NCI-H748 (cell line): ENCODE measurements at regions not wholly inside any gene's neighbourhood (a gene's known extent, or its start where the extent isn't known, plus 50 kb on each side); places are given as distances from the start of the nearest gene placed in this dataset.
A peak's percentile ranks its signal among the peaks of the same experiment; 100 is the strongest.
"Not testable (repeated sequence)": the region's sequence is repeated elsewhere in the genome, so short reads cannot be mapped to it uniquely, and the experiment has no call there.

Experiments
- DNase-seq: peaks from one replicate; lab custom pipeline; 2025; ENCODE audit not compliant: unreplicated experiment; lab: John Stamatoyannopoulos, UW

DNA sequence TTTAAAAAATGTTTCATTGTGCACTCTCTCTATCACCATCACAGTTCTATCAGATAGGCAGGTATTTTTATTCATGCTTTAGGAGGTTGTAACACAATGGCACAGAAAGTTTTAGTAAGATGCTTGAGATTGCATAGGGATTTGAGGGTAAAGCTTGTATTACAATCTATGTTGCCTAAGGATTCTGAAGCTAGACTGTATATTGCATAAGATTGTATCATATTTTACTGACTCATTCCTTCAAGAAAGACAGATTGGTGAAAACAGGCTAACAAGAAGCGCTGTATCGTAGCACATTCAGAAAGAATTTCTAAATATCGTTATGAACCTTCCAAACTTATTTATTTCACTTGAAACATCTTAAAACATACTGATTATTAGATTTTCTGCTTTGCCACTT lies 577.7 kb downstream of the EBF1 start:
- no peak for DNase-seq

DNA sequence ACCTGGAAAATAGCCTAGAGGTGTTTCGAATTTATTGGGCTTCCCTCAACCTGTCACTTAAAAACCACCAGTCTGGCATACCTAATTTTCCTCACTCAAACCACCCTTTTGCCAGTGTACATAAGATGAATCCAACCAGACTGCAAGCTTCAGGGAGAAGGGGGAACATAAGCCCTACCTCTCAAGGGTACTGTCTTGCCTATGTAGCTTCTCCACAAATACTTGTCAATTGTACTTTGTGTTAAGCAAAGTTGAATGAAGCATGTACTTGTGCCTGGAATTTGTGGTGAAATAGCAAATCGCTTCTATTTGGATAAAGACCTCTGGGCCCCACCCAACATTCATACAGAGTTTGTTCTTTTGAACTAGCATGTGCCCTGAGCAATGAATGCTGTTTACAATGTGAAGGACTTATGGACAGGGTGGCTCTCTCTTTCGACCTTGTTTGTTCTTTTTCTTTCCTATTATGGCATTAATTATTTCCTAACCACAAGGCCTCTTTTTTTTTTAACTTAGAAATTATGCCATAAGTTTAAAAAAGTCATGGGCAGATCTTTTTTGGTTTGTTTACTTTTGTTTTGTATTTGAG lies 580.2 kb downstream of the EBF1 start:
- no peak for DNase-seq

GRCh38 chr5:158516521-158516920 lies 583.2 kb downstream of the EBF1 start:
- DNase-seq: no peak

DNA sequence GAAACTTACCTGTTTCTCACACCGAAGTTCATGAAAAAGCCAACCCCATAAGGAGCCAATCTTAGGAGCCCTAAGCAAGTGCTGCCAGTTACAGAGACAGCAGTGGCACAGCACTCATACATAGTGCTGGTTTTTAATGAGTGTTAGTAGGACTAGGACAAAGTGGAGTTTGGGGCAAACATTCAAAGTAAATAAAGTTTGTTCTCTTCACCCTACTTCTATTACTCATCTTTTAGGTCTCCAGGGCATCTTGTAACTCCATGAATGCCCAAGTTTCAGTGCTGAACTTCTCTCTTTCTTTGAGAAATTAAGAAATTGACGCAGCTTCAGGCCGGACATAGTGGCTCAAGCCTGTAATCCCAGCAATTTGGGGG lies 584.7 kb downstream of the EBF1 start:
- DNase-seq: no peak

GRCh38 chr5:158514319-158514985 lies 585.3 kb downstream of the EBF1 start:
- no peak for DNase-seq

DNA sequence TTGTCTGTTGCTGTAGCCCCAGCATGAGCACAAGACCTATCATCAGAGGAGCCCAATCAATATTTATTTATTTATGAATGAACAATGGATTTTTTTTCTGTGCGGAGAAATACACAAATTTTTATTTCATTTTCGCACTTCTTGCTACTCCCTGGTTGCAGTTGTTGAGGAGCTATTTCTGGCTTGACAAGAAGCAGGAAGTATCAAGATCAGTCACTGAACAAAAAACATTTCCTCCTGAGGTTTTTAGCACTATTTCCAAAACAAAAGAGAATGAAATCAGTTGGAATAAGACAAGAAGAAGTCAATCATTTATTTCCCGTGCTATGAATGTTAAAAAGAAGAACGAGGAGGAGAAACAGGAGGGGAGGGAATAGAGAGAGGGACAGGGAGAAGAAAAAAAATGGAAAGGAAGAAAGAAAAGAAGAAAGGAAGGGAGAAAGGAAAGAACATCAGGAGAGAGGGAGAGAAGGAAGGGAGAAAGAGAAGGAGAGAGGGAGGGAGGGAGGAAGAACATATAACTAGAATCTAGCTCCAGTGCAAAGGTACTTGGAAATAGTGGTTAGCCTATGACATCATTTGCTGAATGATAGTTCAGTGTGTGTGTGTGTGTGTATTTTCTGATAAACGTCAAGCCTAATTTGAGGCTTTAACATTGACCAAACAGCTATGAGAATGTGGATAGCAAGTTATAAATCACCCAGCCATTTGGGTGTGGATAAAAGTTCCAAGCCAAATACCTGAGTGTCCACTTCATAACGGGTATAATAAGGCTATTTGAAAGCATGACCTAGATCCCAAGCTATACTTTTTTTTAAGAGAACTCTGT lies 586.0 kb downstream of the EBF1 start:
- no peak for DNase-seq

DNA sequence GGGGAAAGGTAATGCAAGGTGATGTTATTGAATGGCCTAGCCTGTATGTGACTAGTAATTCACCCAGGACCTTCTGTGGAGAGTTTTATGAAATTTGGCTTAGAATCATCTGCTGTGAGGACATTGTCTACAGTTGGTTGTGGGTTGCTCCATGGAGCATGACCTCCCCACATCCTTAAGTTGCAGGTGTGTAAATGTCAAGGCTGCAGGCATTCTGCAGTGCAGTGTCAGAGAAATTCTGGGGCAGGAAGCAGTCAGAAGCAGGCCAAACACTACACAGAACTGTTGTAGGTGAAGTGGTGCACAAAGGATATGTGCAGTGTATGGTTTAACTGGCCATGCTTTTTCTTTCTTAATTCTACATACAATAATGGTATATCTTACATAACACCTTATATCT lies 588.3 kb downstream of the EBF1 start:
- DNase-seq: no peak

DNA sequence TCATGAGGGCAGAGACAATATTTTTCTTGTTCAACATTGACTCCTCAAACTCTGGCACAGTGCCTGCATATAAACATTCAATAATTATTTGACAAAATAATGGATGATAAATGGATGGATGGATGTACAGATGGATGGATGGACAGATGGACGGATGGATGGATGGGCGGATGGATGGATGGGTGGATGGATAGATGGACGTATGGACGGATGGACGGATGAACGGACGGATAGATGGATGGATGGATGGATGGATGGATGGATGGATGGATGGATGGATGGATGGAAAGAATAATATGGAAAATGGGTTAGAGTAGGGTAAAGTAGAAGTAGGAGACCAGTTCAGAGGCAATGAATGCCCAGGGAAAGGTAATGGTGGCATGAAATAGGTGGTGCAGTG lies 589.2 kb downstream of the EBF1 start:
- no peak for DNase-seq

DNA sequence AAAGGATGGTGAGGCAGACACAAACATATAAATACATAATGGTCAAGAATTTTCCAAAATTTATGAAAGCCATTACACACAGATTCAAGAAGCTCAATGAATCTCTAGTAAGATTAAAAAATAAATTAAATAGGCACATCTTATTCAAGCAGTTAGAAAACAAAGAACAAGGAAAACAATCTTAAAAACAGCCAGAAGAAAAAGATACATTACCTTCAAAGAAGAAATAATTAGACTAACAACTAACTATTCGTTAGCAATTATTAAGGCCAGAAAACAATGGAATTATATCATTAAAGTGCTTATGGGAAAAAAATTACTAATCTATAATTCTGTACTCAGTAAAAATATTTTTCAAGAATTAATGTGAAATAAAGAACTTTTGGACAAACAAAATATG lies 593.1 kb downstream of the EBF1 start:
- no peak for DNase-seq

DNA sequence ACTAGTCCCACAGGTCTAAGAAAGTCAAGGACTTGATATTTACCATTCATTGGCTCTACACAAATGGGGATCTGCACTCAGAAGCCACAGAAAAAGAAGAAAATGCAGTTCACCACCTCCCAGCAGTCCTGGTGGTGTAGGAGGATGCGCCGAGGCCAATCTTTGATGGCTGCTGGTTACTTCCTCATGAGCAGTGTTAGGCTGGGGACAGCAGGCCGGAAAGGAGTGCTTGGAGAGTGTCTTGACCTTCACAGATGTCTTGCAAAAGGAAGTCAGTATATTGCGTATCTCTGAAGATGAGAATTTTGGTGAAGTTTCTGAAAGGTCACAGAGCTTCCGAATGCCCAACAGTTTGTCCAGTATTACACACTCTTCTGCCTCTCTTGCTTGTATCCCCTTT lies 597.0 kb downstream of the EBF1 start:
- no peak for DNase-seq

DNA sequence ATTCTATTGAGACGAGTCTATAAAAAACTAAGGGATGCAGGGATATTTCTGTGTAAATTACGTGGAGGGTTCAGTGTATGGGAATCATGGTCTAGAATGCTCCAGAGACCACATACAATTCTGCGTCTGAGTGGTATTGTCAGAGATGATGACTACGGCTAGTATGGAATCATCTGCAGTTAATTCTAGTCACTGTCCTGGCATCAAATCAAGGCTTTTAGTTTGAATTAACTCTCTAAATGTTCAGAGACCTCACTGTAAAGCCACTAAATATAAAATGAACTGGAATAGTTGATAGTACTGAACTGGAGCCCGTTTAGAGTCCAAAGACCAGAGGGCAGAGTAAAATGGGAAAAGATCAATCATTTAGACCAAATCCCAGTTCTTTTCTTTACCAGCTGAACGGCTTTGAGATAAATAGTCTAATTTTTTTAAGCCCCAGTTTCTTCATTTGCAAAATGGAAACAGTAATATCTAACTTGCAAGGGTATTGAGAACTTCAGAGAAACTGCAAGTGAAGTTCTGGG lies 599.8 kb downstream of the EBF1 start:
- DNase-seq: no peak

GRCh38 chr5:158499075-158499891 lies 600.4 kb downstream of the EBF1 start:
- no peak for DNase-seq

DNA sequence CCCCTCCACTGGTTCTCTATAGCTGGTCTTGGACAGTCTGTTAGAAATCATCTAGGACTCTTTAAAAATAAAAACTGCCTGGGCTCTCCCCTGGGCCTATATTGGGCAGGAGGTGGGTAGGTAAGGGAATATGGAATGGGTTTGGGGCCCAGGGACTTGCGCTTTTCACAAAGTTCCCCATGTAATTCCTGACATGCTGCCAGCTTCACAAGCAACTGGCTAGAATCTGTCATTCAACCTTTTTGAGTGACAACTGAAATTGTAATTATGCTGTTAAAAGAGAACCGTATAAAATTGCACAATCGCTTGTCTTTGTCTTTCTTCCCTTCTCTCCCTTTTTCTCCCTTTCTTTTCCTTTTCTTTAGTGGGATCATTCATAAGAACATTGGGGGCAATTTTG lies 603.1 kb downstream of the EBF1 start:
- DNase-seq: no peak

- no peak for DNase-seq
Measured at GRCh38 chr5:158494541-158494940, 605.2 kb downstream of the EBF1 start.

DNA sequence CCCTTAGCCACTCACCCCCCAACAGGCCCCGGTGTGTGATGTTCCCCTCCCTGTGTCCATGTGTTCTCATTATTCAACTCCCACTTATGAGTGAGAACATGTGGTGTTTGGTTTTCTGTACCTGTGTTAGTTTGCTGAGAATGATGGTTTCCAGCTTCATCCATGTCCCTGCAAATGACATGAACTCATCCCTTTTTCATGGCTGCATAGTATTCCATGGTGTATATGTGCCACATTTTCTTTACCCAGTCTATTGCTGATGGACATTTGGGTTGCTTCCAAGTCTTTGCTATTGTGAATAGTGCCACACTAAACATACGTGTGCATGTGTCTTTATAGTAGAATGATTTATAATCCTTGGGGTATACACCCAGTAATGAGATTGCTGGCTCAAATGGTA lies 605.7 kb downstream of the EBF1 start:
- not testable (repeated sequence) for DNase-seq

DNA sequence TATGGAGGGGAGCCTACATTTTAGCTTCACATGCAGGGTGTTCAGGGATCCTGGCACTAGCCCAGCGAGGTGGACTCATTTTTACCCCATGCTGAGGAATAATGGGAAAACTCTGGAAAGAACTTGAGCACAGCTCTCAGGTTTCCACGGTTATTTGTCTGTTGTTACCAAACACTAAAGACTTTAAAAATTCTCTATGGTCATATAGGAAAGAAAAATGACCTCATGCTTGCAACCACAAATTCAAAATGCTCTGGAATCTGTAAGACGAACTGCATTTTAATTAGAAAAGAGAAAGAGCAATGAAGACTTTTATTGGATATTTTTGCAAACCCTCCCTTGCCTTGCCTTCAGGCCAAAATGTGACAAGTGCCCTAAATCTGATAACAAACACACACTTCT lies 606.9 kb downstream of the EBF1 start:
- no peak for DNase-seq

- DNase-seq: no peak
Measured at GRCh38 chr5:158492136-158492535, 607.6 kb downstream of the EBF1 start.

GRCh38 chr5:158487664-158488063 lies 612.1 kb downstream of the EBF1 start:
- peak; percentile 37 for DNase-seq

- no peak for DNase-seq
Measured at GRCh38 chr5:158487156-158487555, 612.6 kb downstream of the EBF1 start.

DNA sequence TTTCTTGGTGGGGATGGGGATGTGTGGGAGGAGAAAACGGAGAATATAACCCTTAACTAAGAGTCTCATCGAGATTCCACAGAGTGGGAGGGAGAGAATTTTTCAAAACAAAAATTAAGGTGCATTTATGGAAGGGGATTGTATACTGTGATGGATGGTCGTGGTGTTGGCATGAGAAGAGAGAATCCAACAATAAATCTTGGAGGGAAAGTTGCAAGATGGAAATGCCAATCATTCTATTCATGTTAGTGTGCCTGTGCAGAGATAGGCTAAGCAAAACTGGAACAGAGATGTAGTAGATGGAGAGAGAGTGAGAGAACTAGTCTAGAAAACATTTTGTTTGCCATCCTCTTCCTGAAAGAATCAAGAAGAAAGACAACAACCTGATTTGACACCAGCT lies 613.1 kb downstream of the EBF1 start:
- DNase-seq: no peak

- DNase-seq: no peak
Measured at GRCh38 chr5:158485604-158486081, 614.1 kb downstream of the EBF1 start.
